H1 (cell line): ENCODE measurements at regions not wholly inside any gene's neighbourhood (a gene's known extent, or its start where the extent isn't known, plus 50 kb on each side); places are given as distances from the start of the nearest gene placed in this dataset.

ENCODE experiments used
- CEBPB ChIP-seq: IDR thresholded peaks from 2 replicates; pipeline ENCODE4 v1.6.1; 2012; ENCODE audit warnings: low read depth, low read length
- EP300 ChIP-seq, 2 experiments: IDR thresholded peaks; 1 replicate in 1 of 2; 2 replicates in 1 of 2; pipeline ENCODE4 v1.6.1; 2011 to 2012; ENCODE audit warnings: low read depth in 2 of 2, low read length in 2 of 2, mild to moderate bottlenecking in 2 of 2, borderline replicate concordance in 1 of 2, inconsistent platforms in 1 of 2, moderate library complexity in 1 of 2
- POLR2A ChIP-seq, 2 experiments: IDR thresholded peaks; 1 replicate in 1 of 2; 2 replicates in 1 of 2; pipeline ENCODE4 v1.6.1; 2011; ENCODE audit warnings: low read depth in 2 of 2, low read length in 2 of 2, mild to moderate bottlenecking in 2 of 2; ENCODE audit errors: control extremely low read depth in 1 of 2
- YY1 ChIP-seq: IDR thresholded peaks from 2 replicates; pipeline ENCODE4 v1.6.1; 2011; ENCODE audit warnings: low read depth, mild to moderate bottlenecking, low read length
- TF ChIP-seq, protein P1 (sequence below), 3 experiments: IDR thresholded peaks; 1 replicate in 2 of 3; 2 replicates in 1 of 3; pipeline versions ENCODE4 v1.5.1 to v1.6.1; 2011; ENCODE audit warnings: low read length in 3 of 3, mild to moderate bottlenecking in 3 of 3, inconsistent platforms in 2 of 3, low read depth in 1 of 3, moderate library complexity in 1 of 3; ENCODE audit not compliant: insufficient read depth in 1 of 3; ENCODE audit errors: control extremely low read depth in 1 of 3

DNA sequence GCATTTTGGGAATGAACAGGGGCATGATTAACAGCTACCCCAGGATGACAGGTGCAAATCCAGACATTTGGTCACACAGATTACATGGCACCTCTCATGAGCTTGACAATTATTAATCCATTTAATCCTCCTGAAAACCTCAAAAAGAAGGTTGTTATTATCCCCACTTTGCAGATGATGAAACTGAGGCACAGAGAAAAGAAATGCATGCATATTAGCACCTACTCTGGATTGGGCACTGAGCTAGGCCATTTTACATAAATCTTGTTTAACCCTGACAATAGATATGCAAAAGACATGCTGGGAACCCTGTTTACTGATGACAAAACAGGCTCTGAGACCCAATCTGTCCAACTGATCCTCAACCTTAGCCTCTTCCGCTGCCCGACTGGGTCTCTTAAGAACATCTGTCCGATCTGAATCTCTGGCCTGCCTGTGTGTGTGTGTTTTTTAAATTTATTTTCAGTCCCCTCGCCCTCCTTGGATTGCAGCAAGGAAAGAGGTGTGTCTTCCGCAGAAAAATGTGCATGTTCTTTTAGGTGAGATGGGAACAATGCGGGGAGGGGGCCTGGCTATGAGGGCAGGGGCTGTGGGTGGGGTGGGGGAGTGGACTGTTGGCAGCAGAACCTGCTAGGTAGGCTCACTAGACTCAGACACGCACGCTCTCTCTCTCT, 162.5 kb downstream of the WNT7A start:
- TF ChIP-seq CEBPB, result no peak
- TF ChIP-seq, protein P1, sequence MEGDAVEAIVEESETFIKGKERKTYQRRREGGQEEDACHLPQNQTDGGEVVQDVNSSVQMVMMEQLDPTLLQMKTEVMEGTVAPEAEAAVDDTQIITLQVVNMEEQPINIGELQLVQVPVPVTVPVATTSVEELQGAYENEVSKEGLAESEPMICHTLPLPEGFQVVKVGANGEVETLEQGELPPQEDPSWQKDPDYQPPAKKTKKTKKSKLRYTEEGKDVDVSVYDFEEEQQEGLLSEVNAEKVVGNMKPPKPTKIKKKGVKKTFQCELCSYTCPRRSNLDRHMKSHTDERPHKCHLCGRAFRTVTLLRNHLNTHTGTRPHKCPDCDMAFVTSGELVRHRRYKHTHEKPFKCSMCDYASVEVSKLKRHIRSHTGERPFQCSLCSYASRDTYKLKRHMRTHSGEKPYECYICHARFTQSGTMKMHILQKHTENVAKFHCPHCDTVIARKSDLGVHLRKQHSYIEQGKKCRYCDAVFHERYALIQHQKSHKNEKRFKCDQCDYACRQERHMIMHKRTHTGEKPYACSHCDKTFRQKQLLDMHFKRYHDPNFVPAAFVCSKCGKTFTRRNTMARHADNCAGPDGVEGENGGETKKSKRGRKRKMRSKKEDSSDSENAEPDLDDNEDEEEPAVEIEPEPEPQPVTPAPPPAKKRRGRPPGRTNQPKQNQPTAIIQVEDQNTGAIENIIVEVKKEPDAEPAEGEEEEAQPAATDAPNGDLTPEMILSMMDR (IDR thresholded peaks at IDR 0.05; ENCODE audit: control extremely low read depth in 1 of 3, insufficient read depth in 1 of 3, low read depth in 1 of 3, low read length in 3 of 3), result no peak
- TF ChIP-seq EP300 (IDR thresholded peaks at IDR 0.05; ENCODE audit: borderline replicate concordance in 1 of 2, low read depth in 2 of 2, low read length in 2 of 2), result no peak
- TF ChIP-seq YY1, result no peak
- no peak for TF ChIP-seq POLR2A (IDR thresholded peaks at IDR 0.05; ENCODE audit: control extremely low read depth in 1 of 2, low read depth in 2 of 2, low read length in 2 of 2)
